Suprapubic skin (tissue), 4 donors: ENCODE measurements at regions not wholly inside any gene's neighbourhood (a gene's known extent, or its start where the extent isn't known, plus 50 kb on each side); places are given as distances from the start of the nearest gene placed in this dataset.

Source experiments
- EP300 ChIP-seq: sonication (generic); formaldehyde crosslinking; IDR thresholded peaks from one replicate; pipeline ENCODE4 v1.6.1; 2017; ENCODE audit warnings: antibody characterized with exemption
- POLR2AphosphoS5 ChIP-seq, 3 donors: sonication (generic); formaldehyde crosslinking; IDR thresholded peaks; one replicate each; pipeline ENCODE4 v1.6.1; 2017; ENCODE audit warnings: antibody characterized with exemption in 3 of 3
- TF ChIP-seq, protein P1 (sequence below), 2 donors: fragments of 200-600 bp in 1 of 2; fragments of 450-650 bp in 1 of 2; sonication (generic) in 1 of 2; IDR thresholded peaks; one replicate each; pipeline ENCODE4 v1.5.1; 2016 to 2019; ENCODE audit warnings: antibody characterized with exemption in 2 of 2, mild to moderate bottlenecking in 1 of 2, moderate library complexity in 1 of 2

DNA sequence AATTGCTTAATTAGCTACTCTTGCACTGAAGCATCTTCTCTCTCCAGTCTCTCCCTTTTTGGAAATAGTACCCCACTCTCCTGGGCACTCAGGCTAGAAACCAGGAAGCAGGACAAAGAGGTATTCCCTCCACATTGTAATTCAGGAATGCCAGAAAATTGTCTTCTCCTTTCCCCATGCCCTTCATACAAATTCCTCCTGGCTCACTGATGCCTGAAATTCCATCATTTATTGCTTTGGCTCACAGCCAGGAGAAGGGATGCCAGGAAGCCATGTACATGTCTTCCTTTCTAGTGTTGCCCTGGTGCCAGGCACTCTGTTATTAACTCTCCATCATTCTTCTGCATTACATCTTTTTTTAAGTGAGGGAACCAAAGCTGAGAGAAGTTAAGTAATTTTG, 716.5 kb upstream of the C9orf72 start:
- TF ChIP-seq, protein P1, sequence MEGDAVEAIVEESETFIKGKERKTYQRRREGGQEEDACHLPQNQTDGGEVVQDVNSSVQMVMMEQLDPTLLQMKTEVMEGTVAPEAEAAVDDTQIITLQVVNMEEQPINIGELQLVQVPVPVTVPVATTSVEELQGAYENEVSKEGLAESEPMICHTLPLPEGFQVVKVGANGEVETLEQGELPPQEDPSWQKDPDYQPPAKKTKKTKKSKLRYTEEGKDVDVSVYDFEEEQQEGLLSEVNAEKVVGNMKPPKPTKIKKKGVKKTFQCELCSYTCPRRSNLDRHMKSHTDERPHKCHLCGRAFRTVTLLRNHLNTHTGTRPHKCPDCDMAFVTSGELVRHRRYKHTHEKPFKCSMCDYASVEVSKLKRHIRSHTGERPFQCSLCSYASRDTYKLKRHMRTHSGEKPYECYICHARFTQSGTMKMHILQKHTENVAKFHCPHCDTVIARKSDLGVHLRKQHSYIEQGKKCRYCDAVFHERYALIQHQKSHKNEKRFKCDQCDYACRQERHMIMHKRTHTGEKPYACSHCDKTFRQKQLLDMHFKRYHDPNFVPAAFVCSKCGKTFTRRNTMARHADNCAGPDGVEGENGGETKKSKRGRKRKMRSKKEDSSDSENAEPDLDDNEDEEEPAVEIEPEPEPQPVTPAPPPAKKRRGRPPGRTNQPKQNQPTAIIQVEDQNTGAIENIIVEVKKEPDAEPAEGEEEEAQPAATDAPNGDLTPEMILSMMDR (IDR thresholded peaks at IDR 0.05) = no peak
- TF ChIP-seq POLR2AphosphoS5 (IDR thresholded peaks at IDR 0.05) = no peak
- no peak for TF ChIP-seq EP300
